MM.1S (cell line): ENCODE measurements at regions not wholly inside any gene's neighbourhood (a gene's known extent, or its start where the extent isn't known, plus 50 kb on each side); places are given as distances from the start of the nearest gene placed in this dataset.

Experiments used
- CTCF ChIP-seq: fragments of 300-600 bp; sonication (generic); IDR thresholded peaks from 2 replicates; pipeline ENCODE4 v1.5.1; 2016; ENCODE audit warnings: antibody characterized with exemption, low read length, mixed read lengths
- EZH2 ChIP-seq: fragments of 300-600 bp; sonication (generic); optimal IDR thresholded peaks from 2 replicates; pipeline ENCODE3; 2017; ENCODE audit warnings: low read depth, mild to moderate bottlenecking, antibody characterized with exemption, low read length, mixed read lengths

GRCh38 chr9:2502210-2502609 is 119.4 kb upstream of the VLDLR start:
- TF ChIP-seq CTCF (no peak), EZH2 (no peak)
